D341Med (cell line): ENCODE measurements at regions not wholly inside any gene's neighbourhood (a gene's known extent, or its start where the extent isn't known, plus 50 kb on each side); places are given as distances from the start of the nearest gene placed in this dataset.

ENCODE experiments used
- DNase-seq: peaks from one replicate; pipeline ENCODE4 v3.0.0; 2012; ENCODE audit warnings: low spot score

- DNase-seq, result no peak
Measured at GRCh38 chr22:27123880-27124279, 466.5 kb downstream of the MIAT start.

GRCh38 chr22:27124351-27124966 is 467.1 kb downstream of the MIAT start:
- no peak for DNase-seq

- DNase-seq, result no peak
Measured at GRCh38 chr22:27125539-27125938, 468.2 kb downstream of the MIAT start.

GRCh38 chr22:27127911-27128310 is 470.5 kb downstream of the MIAT start:
- no peak for DNase-seq

GRCh38 chr22:27128461-27129085 is 471.2 kb downstream of the MIAT start:
- DNase-seq, result no peak

GRCh38 chr22:27129266-27129665 is 471.9 kb downstream of the MIAT start:
- no peak for DNase-seq

GRCh38 chr22:27130906-27131305 is 473.5 kb downstream of the MIAT start:
- DNase-seq, result no peak

GRCh38 chr22:27131346-27131745 is 474.0 kb downstream of the MIAT start:
- no peak for DNase-seq

- no peak for DNase-seq
Measured at GRCh38 chr22:27132400-27132799, 475.0 kb downstream of the MIAT start.

- no peak for DNase-seq
Measured at GRCh38 chr22:27133019-27133431, 475.6 kb downstream of the MIAT start.

GRCh38 chr22:27133681-27134314 is 476.4 kb downstream of the MIAT start:
- DNase-seq, result no peak

- no peak for DNase-seq
Measured at GRCh38 chr22:27134315-27134701, 476.9 kb downstream of the MIAT start.

- no peak for DNase-seq
Measured at GRCh38 chr22:27135031-27135981, 477.9 kb downstream of the MIAT start.

- no peak for DNase-seq
Measured at GRCh38 chr22:27136596-27136995, 479.2 kb downstream of the MIAT start.

- DNase-seq, result no peak
Measured at GRCh38 chr22:27137871-27138337, 480.5 kb downstream of the MIAT start.

- DNase-seq, result no peak
Measured at GRCh38 chr22:27138471-27138870, 481.1 kb downstream of the MIAT start.

GRCh38 chr22:27139935-27140511 is 482.6 kb downstream of the MIAT start:
- DNase-seq, result no peak

GRCh38 chr22:27142286-27142685 is 484.9 kb downstream of the MIAT start:
- no peak for DNase-seq

GRCh38 chr22:27144321-27144720 is 486.9 kb downstream of the MIAT start:
- DNase-seq, result no peak

GRCh38 chr22:27146866-27147633 is 489.7 kb downstream of the MIAT start:
- DNase-seq, result no peak

- DNase-seq, result no peak
Measured at GRCh38 chr22:27148055-27148454, 490.7 kb downstream of the MIAT start.
